Naive B cell (primary cell): ENCODE measurements at regions not wholly inside any gene's neighbourhood (a gene's known extent, or its start where the extent isn't known, plus 50 kb on each side); places are given as distances from the start of the nearest gene placed in this dataset.

ENCODE experiments used
- ATAC-seq, 2 donors: fragments of 150-1000 bp; cut with Tn5 transposase; 2 replicates each; pipeline ENCODE4 v1.10.0; 2021; ENCODE audit warnings: low read depth in 2 of 2, mild to moderate bottlenecking in 2 of 2, moderate library complexity in 2 of 2
- DNase-seq: peaks from one replicate; pipeline ENCODE4 v3.0.0; 2022
- H3K27ac Mint-ChIP-seq, 6 donors: one replicate each; pipeline ENCODE4 v1.8.0; 2020 to 2022; ENCODE audit warnings: mild to moderate bottlenecking in 6 of 6, mixed read lengths in 6 of 6, moderate library complexity in 5 of 6, inconsistent platforms in 2 of 6
- H3K27me3 Mint-ChIP-seq, 3 donors: one replicate each; pipeline ENCODE4 v1.8.0; 2021 to 2022; ENCODE audit warnings: mixed read lengths in 3 of 3, mild to moderate bottlenecking in 1 of 3
- H3K36me3 Mint-ChIP-seq, 2 donors: one replicate each; pipeline ENCODE4 v1.8.0; 2020 to 2022; ENCODE audit warnings: mixed read lengths in 2 of 2, inconsistent platforms in 1 of 2, mild to moderate bottlenecking in 1 of 2
- H3K4me1 Mint-ChIP-seq, 3 donors: one replicate each; pipeline ENCODE4 v1.8.0; 2020 to 2022; ENCODE audit warnings: mixed read lengths in 3 of 3, inconsistent platforms in 1 of 3, mild to moderate bottlenecking in 1 of 3, moderate library complexity in 1 of 3
- H3K4me3 Mint-ChIP-seq, 8 donors: one replicate each; pipeline ENCODE4 v1.8.0; 2020 to 2022; ENCODE audit warnings: mild to moderate bottlenecking in 8 of 8, mixed read lengths in 8 of 8, moderate library complexity in 8 of 8, inconsistent platforms in 2 of 8
- H3K9me3 Mint-ChIP-seq, 7 donors: one replicate each; pipeline ENCODE4 v1.8.0; 2020 to 2022; ENCODE audit warnings: mixed read lengths in 7 of 7, mild to moderate bottlenecking in 5 of 7, inconsistent platforms in 2 of 7, moderate library complexity in 1 of 7

GRCh38 chr2:121818546-121818945 lies 63.1 kb downstream of the TSN start:
- peaks cover 0 to 5% (median 0%) of the 10 kb centered on the region in 7 donors for H3K9me3 Mint-ChIP-seq
- ATAC-seq (peak in 1 of 2 donors; percentile 41), DNase-seq (no peak)
- H3K27me3 Mint-ChIP-seq = no peaks in the 10 kb centered on the region
- peaks cover 18 to 44% (median 25%) of the 10 kb centered on the region in 3 donors for H3K4me1 Mint-ChIP-seq
- peak overlapping the region in 2 of 6 donors; percentile 0 to 89 for H3K27ac Mint-ChIP-seq
- H3K36me3 Mint-ChIP-seq = no peaks in the 10 kb centered on the region
- H3K4me3 Mint-ChIP-seq = peak overlapping the region in 2 of 8 donors; percentile 1 to 79

GRCh38 chr2:121819846-121820245 lies 64.4 kb downstream of the TSN start:
- peak overlapping the region in 6 of 8 donors; percentile 9 to 65 (median 22) for H3K4me3 Mint-ChIP-seq
- H3K4me1 Mint-ChIP-seq = peaks cover 18 to 37% (median 25%) of the 10 kb centered on the region in 3 donors
- H3K36me3 Mint-ChIP-seq = no peaks in the 10 kb centered on the region
- ATAC-seq = peak in 1 of 2 donors; percentile 21
- no peak for DNase-seq
- peak overlapping the region in 5 of 6 donors; percentile 46 to 85 (median 75) for H3K27ac Mint-ChIP-seq
- peaks cover 0 to 1% (median under 1%) of the 10 kb centered on the region in 3 donors for H3K27me3 Mint-ChIP-seq
- H3K9me3 Mint-ChIP-seq = peaks cover 0 to 5% (median 0%) of the 10 kb centered on the region in 7 donors

GRCh38 chr2:121821476-121822158 lies 66.2 kb downstream of the TSN start:
- Mint-ChIP-seq H3K36me3 (no peaks in the 10 kb centered on the region), H3K27me3 (peaks cover 4 to 11% (median 7%) of the 10 kb centered on the region in 3 donors), H3K4me3 (no peak overlapping the region), H3K4me1 (peaks cover 18 to 35% (median 29%) of the 10 kb centered on the region in 3 donors), H3K27ac (no peak overlapping the region), H3K9me3 (peaks cover 0 to 5% (median 0%) of the 10 kb centered on the region in 7 donors)
- ATAC-seq (no peak), DNase-seq (no peak)

- peaks cover 0 to 2% (median 0%) of the 10 kb centered on the region in 7 donors for H3K9me3 Mint-ChIP-seq
- H3K36me3 Mint-ChIP-seq = no peaks in the 10 kb centered on the region
- H3K27me3 Mint-ChIP-seq = peaks cover 4 to 11% (median 7%) of the 10 kb centered on the region in 3 donors
- H3K4me1 Mint-ChIP-seq = peaks cover 6 to 14% (median 14%) of the 10 kb centered on the region in 3 donors
- DNase-seq (no peak), ATAC-seq (no peak)
- H3K4me3 Mint-ChIP-seq = no peak overlapping the region
- no peak overlapping the region for H3K27ac Mint-ChIP-seq
Measured at GRCh38 chr2:121824264-121824663, 68.8 kb downstream of the TSN start.

- peak overlapping the region in 1 of 6 donors; percentile 17 for H3K27ac Mint-ChIP-seq
- no peak overlapping the region for H3K4me3 Mint-ChIP-seq
Measured at GRCh38 chr2:121825003-121825950, 69.8 kb downstream of the TSN start.

GRCh38 chr2:121826036-121826435 lies 70.6 kb downstream of the TSN start:
- Mint-ChIP-seq H3K36me3 (no peaks in the 10 kb centered on the region), H3K4me1 (peaks cover 0 to 4% (median 1%) of the 10 kb centered on the region in 3 donors), H3K27ac (no peak overlapping the region), H3K27me3 (peaks cover 4 to 11% (median 7%) of the 10 kb centered on the region in 3 donors), H3K4me3 (peak overlapping the region in 1 of 8 donors; percentile 55), H3K9me3 (peaks cover 0 to 2% (median 0%) of the 10 kb centered on the region in 7 donors)
- DNase-seq (no peak), ATAC-seq (no peak)

More at GRCh38 chr2:121825003-121825950, 69.8 kb downstream of the TSN start:
- Mint-ChIP-seq H3K36me3 (no peaks in the 10 kb centered on the region), H3K27me3 (peaks cover 4 to 11% (median 7%) of the 10 kb centered on the region in 3 donors), H3K9me3 (peaks cover 0 to 2% (median 0%) of the 10 kb centered on the region in 7 donors), H3K4me1 (peaks cover 0 to 6% (median 4%) of the 10 kb centered on the region in 3 donors)
- ATAC-seq (no peak), DNase-seq (no peak)

GRCh38 chr2:121828281-121828731 lies 72.9 kb downstream of the TSN start:
- H3K27ac Mint-ChIP-seq = no peak overlapping the region
- H3K9me3 Mint-ChIP-seq = no peaks in the 10 kb centered on the region
- H3K36me3 Mint-ChIP-seq = no peaks in the 10 kb centered on the region
- DNase-seq (no peak), ATAC-seq (no peak)
- H3K4me1 Mint-ChIP-seq = peaks cover 0 to 4% (median 0%) of the 10 kb centered on the region in 3 donors
- peaks cover 4 to 11% (median 11%) of the 10 kb centered on the region in 3 donors for H3K27me3 Mint-ChIP-seq
- no peak overlapping the region for H3K4me3 Mint-ChIP-seq

- H3K4me1 Mint-ChIP-seq = no peaks in the 10 kb centered on the region
- H3K36me3 Mint-ChIP-seq = no peaks in the 10 kb centered on the region
- DNase-seq = no peak
- no peaks in the 10 kb centered on the region for H3K9me3 Mint-ChIP-seq
- peaks cover 0 to 5% (median under 1%) of the 10 kb centered on the region in 3 donors for H3K27me3 Mint-ChIP-seq
- no peak overlapping the region for H3K4me3 Mint-ChIP-seq
- no peak overlapping the region for H3K27ac Mint-ChIP-seq
- ATAC-seq = no peak
Measured at GRCh38 chr2:121830809-121831208, 75.4 kb downstream of the TSN start.

- no peak for DNase-seq
- Mint-ChIP-seq H3K27me3 (peaks cover 0 to 7% (median 2%) of the 10 kb centered on the region in 3 donors), H3K4me1 (no peaks in the 10 kb centered on the region), H3K36me3 (no peaks in the 10 kb centered on the region), H3K4me3 (no peak overlapping the region), H3K27ac (no peak overlapping the region), H3K9me3 (no peaks in the 10 kb centered on the region)
- ATAC-seq = no peak
Measured at GRCh38 chr2:121831841-121832240, 76.4 kb downstream of the TSN start.

- ATAC-seq = no peak
- Mint-ChIP-seq H3K27ac (peak overlapping the region in 2 of 6 donors; percentile 4 to 20), H3K36me3 (no peaks in the 10 kb centered on the region), H3K9me3 (no peaks in the 10 kb centered on the region), H3K4me3 (no peak overlapping the region), H3K27me3 (peaks cover 0 to 10% (median 8%) of the 10 kb centered on the region in 3 donors), H3K4me1 (no peaks in the 10 kb centered on the region)
- no peak for DNase-seq
Measured at GRCh38 chr2:121832412-121833357, 77.2 kb downstream of the TSN start.

GRCh38 chr2:121833358-121833723 lies 77.9 kb downstream of the TSN start:
- ATAC-seq (no peak), DNase-seq (no peak)
- Mint-ChIP-seq H3K36me3 (no peaks in the 10 kb centered on the region), H3K27ac (peak overlapping the region in 1 of 6 donors; percentile 80), H3K9me3 (no peaks in the 10 kb centered on the region), H3K4me1 (no peaks in the 10 kb centered on the region), H3K4me3 (no peak overlapping the region), H3K27me3 (peaks cover 0 to 11% (median 10%) of the 10 kb centered on the region in 3 donors)

GRCh38 chr2:121836611-121837010 lies 81.2 kb downstream of the TSN start:
- no peaks in the 10 kb centered on the region for H3K9me3 Mint-ChIP-seq
- no peak for DNase-seq

More at GRCh38 chr2:121836611-121837010, 81.2 kb downstream of the TSN start:
- peaks cover 6 to 11% (median 10%) of the 10 kb centered on the region in 3 donors for H3K27me3 Mint-ChIP-seq
- H3K36me3 Mint-ChIP-seq = no peaks in the 10 kb centered on the region
- H3K4me3 Mint-ChIP-seq = no peak overlapping the region
- no peak overlapping the region for H3K27ac Mint-ChIP-seq
- H3K4me1 Mint-ChIP-seq = no peaks in the 10 kb centered on the region
- ATAC-seq = no peak
